ENCODE measurements at regions not wholly inside any gene's neighbourhood (a gene's known extent, or its start where the extent isn't known, plus 50 kb on each side); places are given as distances from the start of the nearest gene placed in this dataset.

GRCh38 chr21:35476621-35477395 is 427.7 kb upstream of the RUNX1 start:
- no peak for TF ChIP-seq CEBPB (IDR thresholded peaks at IDR 0.05)
- TF ChIP-seq YY1 (IDR thresholded peaks at IDR 0.05; ENCODE audit: low read depth), result no peak
- no peak for TF ChIP-seq USF1 (IDR thresholded peaks at IDR 0.05)
- no peak for TF ChIP-seq REST (IDR thresholded peaks at IDR 0.05; ENCODE audit: low read depth)
- TF ChIP-seq ZBTB7A (IDR thresholded peaks at IDR 0.05; ENCODE audit: low read depth), result no peak
- no peak for TF ChIP-seq EP300 (IDR thresholded peaks at IDR 0.05; ENCODE audit: borderline replicate concordance)
- no peak for TF ChIP-seq FOXM1 (IDR thresholded peaks at IDR 0.05; ENCODE audit: borderline replicate concordance, low read depth)
- TF ChIP-seq TCF12 (IDR thresholded peaks at IDR 0.05; ENCODE audit: low read depth), result no peak
- no peak for TF ChIP-seq MAX (IDR thresholded peaks at IDR 0.05)
- no peak for TF ChIP-seq EGR1 (IDR thresholded peaks at IDR 0.05)
- no peak for TF ChIP-seq TEAD4 (IDR thresholded peaks at IDR 0.05)
- no peak for TF ChIP-seq NFIC (IDR thresholded peaks at IDR 0.05)
- TF ChIP-seq RAD21 (IDR thresholded peaks at IDR 0.05; ENCODE audit: low read depth), result no peak
- TF ChIP-seq CREB1 (IDR thresholded peaks at IDR 0.05; ENCODE audit: low read depth), result no peak
- no peak for TF ChIP-seq TAF1 (IDR thresholded peaks at IDR 0.05; ENCODE audit: low read depth)

- TF ChIP-seq FOXM1 (IDR thresholded peaks at IDR 0.05; ENCODE audit: borderline replicate concordance, low read depth) (no peak), EP300 (IDR thresholded peaks at IDR 0.05; ENCODE audit: borderline replicate concordance) (no peak), TEAD4 (IDR thresholded peaks at IDR 0.05) (no peak), CREB1 (IDR thresholded peaks at IDR 0.05; ENCODE audit: low read depth) (no peak), EGR1 (IDR thresholded peaks at IDR 0.05) (no peak), ZBTB7A (IDR thresholded peaks at IDR 0.05; ENCODE audit: low read depth) (no peak), TAF1 (IDR thresholded peaks at IDR 0.05; ENCODE audit: low read depth) (no peak), REST (IDR thresholded peaks at IDR 0.05; ENCODE audit: low read depth) (no peak), TCF12 (IDR thresholded peaks at IDR 0.05; ENCODE audit: low read depth) (no peak), USF1 (IDR thresholded peaks at IDR 0.05) (no peak), RAD21 (IDR thresholded peaks at IDR 0.05; ENCODE audit: low read depth) (no peak), CEBPB (IDR thresholded peaks at IDR 0.05) (no peak), YY1 (IDR thresholded peaks at IDR 0.05; ENCODE audit: low read depth) (no peak), MAX (IDR thresholded peaks at IDR 0.05) (no peak), NFIC (IDR thresholded peaks at IDR 0.05) (no peak)
Measured at GRCh38 chr21:35475762-35476161, 426.7 kb upstream of the RUNX1 start.

GRCh38 chr21:35475009-35475408 is 425.9 kb upstream of the RUNX1 start:
- TF ChIP-seq ZBTB7A (IDR thresholded peaks at IDR 0.05; ENCODE audit: low read depth) (no peak), USF1 (IDR thresholded peaks at IDR 0.05) (no peak), FOXM1 (IDR thresholded peaks at IDR 0.05; ENCODE audit: borderline replicate concordance, low read depth) (no peak), EP300 (IDR thresholded peaks at IDR 0.05; ENCODE audit: borderline replicate concordance) (no peak), EGR1 (IDR thresholded peaks at IDR 0.05) (no peak), CREB1 (IDR thresholded peaks at IDR 0.05; ENCODE audit: low read depth) (no peak), RAD21 (IDR thresholded peaks at IDR 0.05; ENCODE audit: low read depth) (no peak), TEAD4 (IDR thresholded peaks at IDR 0.05) (no peak), TAF1 (IDR thresholded peaks at IDR 0.05; ENCODE audit: low read depth) (no peak), TCF12 (IDR thresholded peaks at IDR 0.05; ENCODE audit: low read depth) (no peak), MAX (IDR thresholded peaks at IDR 0.05) (no peak), REST (IDR thresholded peaks at IDR 0.05; ENCODE audit: low read depth) (no peak), CEBPB (IDR thresholded peaks at IDR 0.05) (no peak), NFIC (IDR thresholded peaks at IDR 0.05) (no peak), YY1 (IDR thresholded peaks at IDR 0.05; ENCODE audit: low read depth) (no peak)

All from Ishikawa (cell line).